NK-92 treated with Interleukin-12 subunit alpha and Interleukin-12 subunit beta, amount 100 ng/mL, for 24 hours (cell line): ENCODE measurements at regions not wholly inside any gene's neighbourhood (a gene's known extent, or its start where the extent isn't known, plus 50 kb on each side); places are given as distances from the start of the nearest gene placed in this dataset.

Experiments used
- DNase-seq: peaks from one replicate; lab custom pipeline; 2025; lab: John Stamatoyannopoulos, UW

DNA sequence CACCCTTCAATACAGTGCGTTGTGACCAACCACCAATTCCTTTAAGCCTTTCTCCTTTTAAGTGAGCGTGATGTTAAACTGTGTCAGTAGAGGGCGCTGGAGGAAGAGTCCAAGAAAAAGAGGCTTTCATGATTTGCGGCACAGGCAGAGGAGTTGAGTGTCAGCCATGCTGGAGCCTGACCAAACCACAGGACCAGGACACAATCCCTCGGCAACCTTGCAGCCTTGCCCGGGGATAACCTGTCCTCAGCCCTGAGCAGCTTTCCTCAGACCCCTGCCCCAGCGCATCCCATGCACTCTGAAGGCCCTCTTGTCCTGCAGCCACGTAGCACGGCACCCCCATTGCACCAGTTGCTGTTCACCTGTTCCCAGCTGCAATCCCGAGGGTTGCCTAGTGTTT lies 53.5 kb upstream of the SMIM31 start:
- no peak for DNase-seq

DNA sequence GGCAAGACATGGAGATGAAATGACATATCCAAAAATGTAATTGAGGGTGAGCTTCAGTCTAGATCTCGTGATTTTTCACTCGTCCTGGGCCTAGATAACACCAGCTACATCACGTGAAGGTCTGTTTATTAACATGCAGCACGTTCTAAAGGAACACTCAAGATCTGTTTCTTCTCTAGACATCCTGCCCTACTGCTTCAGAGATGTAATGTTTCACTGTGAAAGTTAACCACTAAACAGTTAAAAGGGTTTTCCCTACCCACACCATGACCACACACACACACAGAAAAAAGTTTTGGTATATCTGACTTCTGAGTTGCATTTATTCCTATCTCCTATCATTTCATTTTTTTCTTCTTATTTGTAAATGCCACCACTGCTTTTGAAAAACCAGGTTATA lies 52.3 kb upstream of the SMIM31 start:
- no peak for DNase-seq
